CD4-positive, alpha-beta T cell treated with Interleukin-4 for 4 hours (primary cell): ENCODE measurements at regions not wholly inside any gene's neighbourhood (a gene's known extent, or its start where the extent isn't known, plus 50 kb on each side); places are given as distances from the start of the nearest gene placed in this dataset.
"Not testable (repeated sequence)": the region's sequence is repeated elsewhere in the genome, so short reads cannot be mapped to it uniquely, and the experiment has no call there.

ENCODE experiments used
- DNase-seq: peaks from one replicate; pipeline ENCODE4 v3.0.0-alpha.2; 2020

DNA sequence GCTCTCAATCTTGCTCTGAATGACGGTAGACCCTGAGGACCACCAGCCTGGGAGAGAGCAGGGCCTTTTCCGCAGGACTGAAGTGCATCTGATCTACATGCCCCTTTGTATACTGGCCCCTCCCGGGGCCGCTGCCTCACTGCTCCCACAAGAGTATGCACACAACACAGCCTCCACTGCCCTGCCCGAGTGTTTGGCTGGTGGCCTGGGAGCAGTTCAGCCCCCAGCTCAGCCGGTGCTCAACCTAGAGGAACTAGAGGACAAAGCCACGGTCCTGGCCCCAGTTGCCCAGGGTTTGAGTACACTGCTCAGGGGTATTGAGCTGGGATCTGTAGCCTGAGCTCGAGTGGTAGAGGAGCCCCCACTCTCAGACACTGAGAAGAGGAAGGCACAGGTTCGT lies 118.9 kb upstream of the CAB39 start:
- DNase-seq = no peak

DNA sequence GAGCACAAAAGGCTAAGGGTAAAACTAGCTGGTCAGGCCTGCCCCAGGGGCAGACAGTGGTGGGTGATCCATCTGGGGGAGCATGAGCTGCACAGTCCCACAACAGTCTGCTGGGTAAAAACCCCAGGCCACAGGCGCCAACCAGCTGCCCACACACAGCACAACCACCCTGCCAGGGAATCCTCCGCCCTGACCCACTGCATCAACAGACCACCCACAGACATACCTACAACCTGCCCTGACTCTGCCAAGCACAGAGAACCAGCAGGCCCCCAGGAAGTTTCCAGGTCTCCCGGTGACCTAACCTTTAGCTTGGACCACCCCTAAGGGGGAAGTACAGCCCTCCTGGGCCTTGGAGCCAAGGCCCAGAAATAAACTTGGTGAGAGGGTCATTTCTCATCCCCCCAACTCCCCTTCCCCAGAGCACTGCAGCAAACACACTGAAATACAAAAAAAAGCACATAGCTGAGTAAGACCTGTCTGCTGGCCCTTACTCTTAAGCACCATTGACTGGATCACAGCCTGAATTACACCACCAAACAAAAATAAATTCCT lies 118.3 kb upstream of the CAB39 start:
- no peak for DNase-seq

DNA sequence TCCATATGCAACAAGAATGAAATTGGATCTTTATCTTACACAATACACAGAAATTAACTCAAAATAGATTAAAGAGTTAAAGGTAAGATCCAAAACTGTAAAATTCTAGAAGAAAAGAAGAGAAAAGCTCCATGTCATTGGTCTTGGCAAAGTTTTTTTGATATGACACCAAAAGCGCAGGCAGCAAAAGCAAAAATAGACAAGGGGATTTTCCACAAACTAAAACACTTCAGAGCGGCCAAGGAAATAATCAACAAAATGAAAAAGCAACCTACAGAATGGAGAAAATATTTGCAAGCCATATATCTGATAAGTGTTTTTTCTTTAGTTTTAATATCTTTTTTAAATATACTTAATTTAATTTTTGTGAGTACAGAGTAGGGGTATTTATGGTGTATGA lies 112.8 kb upstream of the CAB39 start:
- no peak for DNase-seq

DNA sequence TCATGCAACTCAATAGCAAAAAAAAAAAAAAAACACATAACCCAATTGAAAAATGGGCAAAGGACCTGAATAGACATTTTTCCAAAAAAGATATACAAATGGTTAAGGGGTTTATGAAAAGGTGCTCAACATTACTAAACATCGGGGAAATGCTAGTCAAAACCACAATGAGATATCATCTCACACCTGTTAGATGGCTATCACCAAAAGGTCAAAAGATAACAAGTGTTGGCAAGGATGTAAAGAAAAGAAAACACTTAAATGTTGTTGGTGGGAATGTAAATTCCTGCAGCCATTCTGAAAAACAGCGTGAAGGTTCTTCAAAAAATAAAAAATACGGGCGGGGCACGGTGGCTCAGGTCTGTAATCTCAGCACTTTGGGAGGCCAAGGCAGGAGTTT lies 112.4 kb upstream of the CAB39 start:
- DNase-seq = peak; percentile 51

DNA sequence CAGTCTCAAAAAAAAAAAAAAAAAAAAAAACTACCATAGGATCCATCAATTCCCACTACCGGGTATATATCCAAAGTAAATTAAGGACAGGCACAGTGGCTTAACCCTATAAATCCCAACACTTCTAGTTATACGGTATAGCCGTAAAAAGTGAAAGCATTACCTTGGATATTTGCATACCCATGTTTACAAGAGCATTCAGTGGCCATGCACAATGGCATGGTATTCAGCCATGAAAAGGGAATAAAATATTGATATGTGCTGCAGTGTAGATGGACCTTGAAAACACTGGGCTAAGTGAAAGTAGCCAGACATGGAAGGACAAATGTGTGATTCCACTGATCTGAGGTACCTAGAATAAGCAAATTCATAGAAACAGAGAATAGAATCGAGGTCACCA lies 111.8 kb upstream of the CAB39 start:
- no peak for DNase-seq

DNA sequence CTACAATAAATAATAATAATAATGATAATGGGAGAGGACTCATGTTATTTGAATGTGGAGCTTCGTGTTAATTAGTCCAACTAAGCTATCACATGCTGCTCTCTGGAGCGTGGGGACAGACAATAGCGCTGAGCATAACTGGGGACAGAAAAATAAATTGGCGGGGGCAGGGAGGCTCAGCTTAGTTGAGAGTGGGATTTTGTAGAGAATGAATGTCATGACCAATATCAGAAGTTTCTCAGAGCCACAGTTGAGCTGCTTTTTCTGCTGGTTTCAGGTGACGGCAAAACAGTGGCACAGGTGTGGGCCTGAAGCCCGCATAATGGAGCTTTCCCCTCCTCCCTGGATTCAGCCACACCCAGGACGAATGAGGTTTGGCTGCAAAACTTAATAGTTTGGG lies 111.1 kb upstream of the CAB39 start:
- DNase-seq = no peak

DNA sequence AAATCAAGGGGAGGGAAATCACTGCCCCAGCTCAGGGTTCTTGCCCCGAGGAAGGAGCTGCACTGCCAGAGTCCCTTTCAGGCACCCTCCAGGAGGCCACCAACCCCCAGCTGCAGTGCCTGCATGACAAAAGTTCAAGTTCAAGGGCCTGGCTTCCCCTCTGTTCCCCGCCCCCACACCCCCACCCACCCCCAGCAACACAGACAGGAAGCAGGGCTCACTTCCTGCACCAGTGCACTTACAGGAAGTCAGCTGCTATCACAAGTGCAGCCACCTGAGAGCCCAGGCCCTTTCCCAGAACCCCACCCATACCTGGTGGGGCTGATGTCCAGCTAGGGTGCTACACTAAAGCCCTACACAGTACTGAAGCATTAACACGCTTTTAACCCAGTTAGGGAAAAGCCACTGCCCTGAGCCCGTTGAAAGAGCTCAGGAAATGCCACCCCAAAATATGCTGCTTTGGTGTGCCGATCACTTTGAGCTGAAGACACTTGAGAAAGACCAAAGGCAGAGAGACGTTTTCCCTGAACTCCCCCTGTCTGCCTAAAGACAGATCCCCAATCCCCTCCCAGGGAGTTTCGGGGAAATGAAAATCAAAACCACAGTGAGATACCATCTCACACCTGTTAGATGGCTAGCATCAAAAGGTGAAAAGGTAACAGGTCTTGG lies 109.9 kb upstream of the CAB39 start:
- DNase-seq = peak; percentile 68

DNA sequence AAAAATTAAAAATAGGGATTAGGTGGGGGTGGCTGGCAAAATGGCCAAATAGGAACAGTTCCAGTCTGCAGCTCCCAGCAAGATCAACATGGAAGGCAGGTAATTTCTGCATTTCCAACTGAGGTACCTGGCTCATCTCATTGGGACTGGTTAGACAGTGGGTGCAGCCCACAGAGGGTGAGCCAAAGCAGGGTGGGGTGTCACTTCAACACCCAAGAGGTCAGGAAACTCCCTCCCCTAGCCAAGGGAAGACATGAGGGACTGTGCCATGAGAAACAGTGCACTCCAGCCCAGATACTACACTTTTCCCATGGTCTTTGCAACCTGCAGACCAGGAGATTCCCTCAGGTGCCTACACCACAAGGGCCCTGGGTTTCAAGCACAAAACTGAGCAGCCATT lies 109.3 kb upstream of the CAB39 start:
- DNase-seq = not testable (repeated sequence)

DNA sequence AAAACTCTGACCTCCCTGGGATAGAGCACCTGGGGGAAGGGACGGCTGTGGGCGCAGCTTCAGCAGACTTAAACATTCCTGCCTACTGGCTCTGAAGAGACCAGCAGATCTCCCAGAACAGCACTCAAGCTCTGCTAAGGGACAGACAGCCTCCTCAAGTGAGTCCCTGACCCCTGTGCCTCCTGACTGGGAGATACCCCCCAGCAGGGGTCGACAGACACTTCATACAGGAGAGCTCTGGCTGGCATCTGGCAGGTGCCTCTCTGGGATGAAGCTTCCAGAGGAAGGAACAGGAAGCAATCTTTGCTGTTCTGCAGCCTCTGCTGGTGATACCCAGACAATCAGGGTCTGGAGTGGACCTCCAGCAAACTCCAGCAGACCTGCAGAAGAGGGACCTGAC lies 108.5 kb upstream of the CAB39 start:
- not testable (repeated sequence) for DNase-seq

DNA sequence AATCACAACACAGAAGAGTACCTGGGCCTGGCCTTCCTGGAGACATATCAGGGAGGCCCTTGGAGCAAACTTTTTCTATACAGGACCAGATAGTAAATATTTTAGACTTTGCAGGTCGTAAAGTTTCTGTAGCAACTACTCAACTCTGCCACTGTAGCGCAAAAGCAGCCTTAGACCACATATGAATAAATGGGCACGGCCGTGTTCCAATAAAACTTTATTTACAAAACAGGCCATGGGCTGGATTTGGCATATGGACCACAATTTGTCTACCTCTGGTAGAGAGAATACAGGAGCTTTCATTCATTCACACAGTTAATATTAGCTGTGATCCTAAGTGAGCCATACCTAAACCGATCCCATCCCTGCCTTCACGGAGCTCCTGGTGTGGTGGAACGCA lies 98.6 kb upstream of the CAB39 start:
- DNase-seq = no peak

DNA sequence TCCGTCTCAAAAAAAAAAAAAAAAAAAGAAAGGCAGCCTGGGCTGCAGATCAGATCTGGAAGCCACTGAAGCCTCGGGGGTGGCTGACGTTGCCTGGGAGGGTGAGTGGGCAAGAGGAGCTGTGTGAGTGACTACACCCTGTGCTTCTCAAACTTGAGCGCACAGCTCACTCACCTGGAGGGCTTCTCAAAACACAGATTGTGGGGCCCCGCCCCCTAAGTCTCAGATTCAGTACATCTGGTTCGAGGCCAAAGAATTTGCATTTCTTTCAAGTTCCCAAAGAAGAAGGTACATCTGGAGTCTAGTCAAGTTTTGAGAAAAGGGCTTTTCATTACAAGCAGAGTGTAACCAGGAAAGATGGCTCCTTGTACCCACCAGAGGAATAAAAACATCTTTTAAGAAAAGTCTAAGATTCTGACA lies 97.7 kb upstream of the CAB39 start:
- DNase-seq = no peak

DNA sequence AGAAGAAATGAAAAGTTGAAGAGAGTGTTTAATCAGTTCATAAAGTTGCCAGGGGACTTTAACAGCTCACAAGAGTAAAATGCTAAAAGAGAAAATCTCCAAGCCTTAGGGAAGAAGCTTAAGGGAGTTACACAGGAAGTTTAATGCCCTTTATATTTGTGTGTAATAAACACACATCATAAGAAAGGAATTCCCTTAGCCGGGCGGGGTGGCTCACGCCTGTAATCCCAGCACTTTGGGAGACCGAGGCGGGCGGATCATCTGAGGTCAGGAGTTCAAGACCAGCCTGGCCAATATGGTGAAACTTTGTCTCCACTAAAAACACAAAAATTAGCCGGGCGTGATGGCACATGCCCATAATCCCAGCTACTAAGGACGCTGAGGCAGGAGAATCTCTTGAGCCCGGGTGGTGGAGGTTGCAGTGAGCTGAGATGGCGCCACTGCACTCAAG lies 95.4 kb upstream of the CAB39 start:
- not testable (repeated sequence) for DNase-seq

DNA sequence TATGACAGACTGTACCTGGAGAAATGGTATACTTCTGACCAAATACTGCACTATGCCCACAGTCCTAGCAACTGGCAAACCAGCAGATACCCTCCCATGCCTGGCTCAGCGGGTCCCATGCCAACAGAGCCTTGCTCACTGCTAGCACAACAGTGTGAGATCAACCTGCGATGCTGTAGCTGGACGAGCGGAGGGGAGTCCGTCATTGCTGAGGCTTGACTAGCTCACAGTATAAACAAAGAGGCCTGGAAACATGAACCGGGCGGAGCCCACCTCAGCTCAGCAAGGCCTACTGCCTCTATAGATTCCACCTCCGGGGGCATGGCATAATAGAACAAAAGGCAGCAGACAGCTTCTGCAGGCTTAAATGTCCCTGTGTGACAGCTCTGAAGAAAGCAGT lies 93.2 kb upstream of the CAB39 start:
- no peak for DNase-seq

DNA sequence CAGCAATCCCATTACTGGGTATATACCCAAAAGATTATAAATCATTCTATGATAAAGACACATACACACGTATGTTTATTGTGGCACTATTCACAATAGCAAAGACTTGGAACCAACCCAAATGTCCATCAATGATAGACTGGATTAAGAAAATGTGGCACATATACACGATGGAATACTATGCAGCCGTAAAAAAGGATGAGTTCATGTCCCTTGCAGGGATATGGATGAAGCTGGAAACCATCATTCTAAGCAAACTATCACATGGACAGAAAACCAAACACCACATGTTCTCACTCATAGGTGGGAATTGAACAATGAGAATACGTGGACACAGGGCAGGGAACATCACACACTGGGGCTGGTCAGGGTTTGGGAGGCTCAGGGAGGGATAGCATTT lies 87.4 kb upstream of the CAB39 start:
- DNase-seq = not testable (repeated sequence)

DNA sequence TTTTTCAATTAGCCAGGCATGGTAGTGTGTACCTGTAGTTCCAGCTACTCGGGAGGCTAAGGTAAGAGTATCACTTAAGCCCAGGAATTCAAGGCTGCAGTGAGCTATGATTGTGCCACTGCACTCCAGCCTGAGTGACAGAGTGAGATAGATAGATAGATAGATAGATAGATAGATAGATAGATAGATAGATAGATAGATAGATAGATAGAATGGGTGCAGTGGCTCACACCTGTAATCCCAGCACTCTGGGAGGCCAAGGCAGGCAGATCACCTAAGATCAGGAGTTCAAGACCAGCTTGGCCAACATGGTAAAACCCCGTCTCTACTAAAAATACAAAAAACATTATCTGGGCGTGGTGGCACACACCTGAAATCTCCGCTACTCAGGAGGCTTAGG lies 85.6 kb upstream of the CAB39 start:
- DNase-seq = not testable (repeated sequence)

DNA sequence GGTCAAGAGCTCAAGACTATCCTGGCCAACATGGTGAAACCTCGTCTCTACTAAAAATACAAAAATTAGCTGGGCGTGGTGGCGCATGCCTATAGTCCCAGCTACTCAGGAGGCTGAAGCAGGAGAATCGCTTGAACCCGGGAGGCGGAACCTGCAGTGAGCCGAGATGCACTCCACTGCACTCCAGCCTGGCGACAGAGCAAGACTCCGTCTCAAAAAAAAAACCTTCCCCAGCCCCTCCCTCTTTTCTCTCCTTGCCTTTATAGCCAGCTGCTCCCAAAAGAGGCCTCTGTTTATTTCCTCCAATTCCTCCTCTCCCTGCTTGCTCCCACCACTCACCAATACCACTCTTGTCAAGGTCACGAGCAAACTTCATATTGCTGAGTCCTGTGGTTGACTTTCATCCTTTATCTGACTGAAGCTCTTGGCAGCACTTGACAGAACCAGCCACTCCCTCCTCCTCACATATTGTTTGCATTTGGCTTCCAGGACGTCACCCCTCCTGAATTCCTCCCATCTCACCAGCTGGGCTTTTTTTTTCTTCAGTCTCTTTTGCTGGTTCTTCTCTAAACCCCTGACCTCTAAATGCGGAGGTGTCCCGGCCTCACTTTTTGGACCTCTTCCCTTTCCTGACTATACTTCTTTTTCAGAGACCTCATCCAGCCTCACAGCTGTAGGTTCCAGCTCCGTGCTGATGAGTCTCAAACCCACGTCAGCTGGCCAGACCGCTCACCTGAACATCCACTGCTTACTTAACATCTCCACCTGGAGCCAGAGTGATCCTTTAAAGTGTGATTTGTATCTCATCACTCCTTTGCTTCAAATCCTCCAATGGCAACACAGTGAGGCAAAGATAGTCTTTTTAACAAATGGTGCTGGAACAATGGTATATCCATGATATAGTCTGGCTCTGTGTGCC lies 84.6 kb upstream of the CAB39 start:
- no peak for DNase-seq

DNA sequence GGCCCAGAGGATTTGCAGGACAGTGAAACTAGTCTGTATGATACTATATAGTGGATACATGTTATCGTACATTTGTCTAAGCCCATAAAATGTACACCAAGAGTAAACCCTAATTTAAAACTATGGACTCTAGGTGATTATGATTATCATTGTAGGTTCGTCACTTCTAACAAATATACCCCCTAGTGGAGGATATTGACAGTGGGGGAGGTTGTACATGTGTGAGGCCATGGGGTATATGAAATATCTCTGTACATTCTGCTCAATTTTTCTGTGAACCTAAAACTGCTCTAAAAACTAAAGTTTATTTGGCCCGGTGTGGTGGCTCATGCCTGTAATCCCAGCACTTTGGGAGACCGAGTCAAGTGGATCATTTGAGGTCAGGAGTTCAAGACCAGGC lies 81.2 kb upstream of the CAB39 start:
- no peak for DNase-seq

DNA sequence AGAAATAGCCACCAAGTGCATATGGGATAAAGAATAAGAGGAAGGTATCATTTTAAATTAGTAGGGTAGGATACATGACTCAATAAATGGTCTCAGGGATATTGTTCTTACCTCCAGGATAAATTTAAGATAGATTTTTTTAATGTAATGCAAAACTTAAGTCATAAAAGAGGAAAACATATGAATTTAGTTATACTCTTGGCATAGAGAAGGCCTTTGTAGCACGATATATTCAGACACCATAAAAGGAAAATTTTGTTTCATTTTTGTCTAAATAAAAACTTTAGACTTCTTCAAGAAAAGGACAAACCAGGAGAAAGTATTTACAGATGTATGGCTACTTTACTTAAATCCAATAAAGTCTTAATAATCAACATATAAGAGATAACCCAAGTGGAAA lies 78.5 kb upstream of the CAB39 start:
- DNase-seq = no peak

DNA sequence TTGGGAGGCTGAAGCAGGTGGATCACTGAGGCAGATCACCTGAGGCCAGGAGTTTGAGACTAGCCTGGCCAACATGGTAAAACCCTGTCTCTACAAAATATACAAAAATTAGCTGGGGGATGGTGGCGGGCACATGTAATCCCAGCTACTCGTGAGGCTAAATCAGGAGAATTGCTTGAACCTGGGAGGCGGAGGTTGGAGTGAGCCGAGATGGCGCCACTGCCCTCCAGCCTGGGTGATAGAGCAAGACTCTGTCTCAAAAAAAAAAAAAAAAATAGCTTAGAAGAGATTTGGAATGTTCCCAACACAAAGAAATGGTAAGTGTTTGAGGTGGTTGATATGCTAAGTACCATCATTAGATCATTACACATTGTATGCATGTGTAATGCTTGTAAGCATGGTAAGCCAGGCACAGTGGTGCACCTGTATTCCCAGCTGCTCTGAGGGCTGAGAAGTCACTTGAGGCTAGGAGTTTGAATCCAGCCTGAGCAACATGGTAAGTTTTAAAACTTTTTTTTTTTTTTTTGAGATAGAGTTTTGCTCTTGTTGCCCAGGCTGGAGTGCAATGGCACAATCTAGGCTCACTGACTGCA lies 77.8 kb upstream of the CAB39 start:
- DNase-seq = not testable (repeated sequence)

DNA sequence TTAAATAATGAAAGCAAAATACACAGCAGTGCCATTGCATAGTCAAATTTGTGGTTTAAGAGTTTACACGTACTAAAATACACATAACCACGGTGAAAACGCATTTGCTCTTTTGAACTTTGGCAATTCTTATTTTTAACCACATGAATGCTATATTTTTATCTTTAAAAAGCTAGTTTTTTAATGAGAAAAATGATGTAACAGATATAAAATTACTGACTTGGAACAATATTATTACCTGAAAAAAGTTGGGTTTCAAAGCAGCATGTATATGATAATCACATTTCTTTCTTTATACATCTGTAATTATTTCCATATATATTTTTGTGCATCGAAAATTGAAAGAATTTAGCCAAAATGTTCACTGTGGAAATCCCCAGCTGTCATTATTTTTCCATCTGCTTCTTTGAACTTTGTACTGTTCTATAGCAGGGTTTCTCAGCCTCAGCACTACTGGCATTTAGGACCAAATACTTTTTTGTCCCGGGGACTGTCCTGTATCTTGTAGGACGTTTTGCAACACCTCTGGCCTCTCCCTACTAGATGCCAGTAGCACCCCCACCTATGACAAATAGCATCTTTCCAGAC lies 75.9 kb upstream of the CAB39 start:
- no peak for DNase-seq

DNA sequence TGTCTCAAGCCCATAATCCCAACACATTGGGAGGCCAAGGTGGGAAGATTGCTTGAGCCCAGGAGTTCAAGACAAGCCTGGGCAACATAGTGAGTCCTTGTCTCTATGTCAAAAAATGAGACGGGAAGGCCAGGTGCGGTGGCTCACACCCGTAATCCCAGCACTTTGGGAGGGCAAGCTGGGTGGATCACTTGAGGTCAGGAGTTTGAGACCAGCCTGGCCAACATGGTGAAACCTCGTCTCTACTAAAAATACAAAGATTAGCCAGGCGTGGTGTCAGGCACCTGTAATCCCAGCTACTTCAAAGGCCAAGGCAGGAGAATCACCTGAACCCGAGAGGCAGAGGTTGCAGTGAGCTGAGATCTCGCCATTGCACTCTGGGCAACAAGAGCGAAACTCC lies 75.2 kb upstream of the CAB39 start:
- not testable (repeated sequence) for DNase-seq

DNA sequence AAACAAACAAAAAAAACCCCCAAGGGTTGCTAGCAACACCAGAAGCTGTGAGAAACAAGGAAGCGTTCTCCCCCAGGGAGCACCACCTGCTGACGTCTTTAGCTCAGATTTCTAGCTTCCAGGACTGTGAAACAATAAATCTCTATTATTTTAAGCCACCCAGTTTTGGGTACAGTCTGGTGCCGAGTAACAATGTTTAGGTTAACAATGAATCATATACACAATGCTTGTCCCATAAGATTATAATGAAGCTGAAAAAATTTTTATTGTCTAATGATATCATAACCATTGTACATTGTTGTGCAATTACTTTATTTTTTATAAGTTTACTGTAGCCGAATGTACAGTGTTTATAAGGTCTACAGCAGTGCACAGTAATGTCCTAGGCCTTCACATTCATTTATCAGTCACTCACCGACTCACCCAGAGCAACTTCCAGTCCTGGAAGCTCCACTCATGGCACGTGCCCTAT lies 72.1 kb upstream of the CAB39 start:
- DNase-seq = no peak

DNA sequence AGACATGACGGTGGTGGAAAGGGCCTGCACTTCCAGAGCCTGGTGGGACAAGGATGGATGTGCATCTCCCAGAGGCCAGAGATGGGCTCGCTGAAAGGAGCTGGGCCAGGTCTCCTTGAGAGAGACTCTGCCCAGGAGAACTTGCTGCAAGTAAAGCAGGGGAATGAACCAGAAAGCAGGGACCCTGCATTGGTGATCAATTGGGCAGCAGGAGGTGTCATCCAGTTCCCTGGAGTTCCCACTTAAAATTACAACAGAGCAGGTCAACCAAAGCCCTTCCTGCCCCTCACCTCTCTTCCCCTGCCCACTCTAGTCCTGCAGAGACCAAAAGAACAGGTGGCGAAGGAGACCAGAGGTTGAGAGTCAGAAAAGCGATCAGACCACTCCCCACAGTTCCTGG lies 69.7 kb upstream of the CAB39 start:
- no peak for DNase-seq
